GM12873 (cell line): ENCODE measurements at regions not wholly inside any gene's neighbourhood (a gene's known extent, or its start where the extent isn't known, plus 50 kb on each side); places are given as distances from the start of the nearest gene placed in this dataset.

Source experiments
- TF ChIP-seq, protein P1 (sequence below): IDR thresholded peaks from 2 replicates; pipeline ENCODE4 v1.5.1; 2012; ENCODE audit warnings: low read depth, mild to moderate bottlenecking, moderate library complexity, low read length, control low read depth; ENCODE audit not compliant: insufficient read depth; ENCODE audit errors: missing control alignments

DNA sequence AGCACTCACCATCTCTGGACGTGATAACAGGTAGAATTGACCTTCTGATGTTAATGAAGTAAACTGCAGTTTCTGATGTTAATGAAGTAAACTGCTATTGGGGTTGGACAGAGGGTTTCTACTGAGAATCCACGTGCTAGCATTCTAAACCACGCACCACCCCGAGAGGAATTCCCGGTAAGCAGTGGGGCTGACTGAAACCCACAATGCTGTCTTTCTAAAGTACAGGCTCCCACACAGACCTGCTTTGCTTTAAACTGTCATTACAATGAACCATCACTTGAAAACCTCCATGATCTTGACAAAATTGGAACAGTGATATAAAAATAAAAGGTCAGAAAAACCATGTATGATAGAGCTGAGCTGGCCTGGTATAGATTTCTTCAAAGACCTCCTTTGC lies 559.0 kb downstream of the FGF9 start:
- TF ChIP-seq, protein P1, sequence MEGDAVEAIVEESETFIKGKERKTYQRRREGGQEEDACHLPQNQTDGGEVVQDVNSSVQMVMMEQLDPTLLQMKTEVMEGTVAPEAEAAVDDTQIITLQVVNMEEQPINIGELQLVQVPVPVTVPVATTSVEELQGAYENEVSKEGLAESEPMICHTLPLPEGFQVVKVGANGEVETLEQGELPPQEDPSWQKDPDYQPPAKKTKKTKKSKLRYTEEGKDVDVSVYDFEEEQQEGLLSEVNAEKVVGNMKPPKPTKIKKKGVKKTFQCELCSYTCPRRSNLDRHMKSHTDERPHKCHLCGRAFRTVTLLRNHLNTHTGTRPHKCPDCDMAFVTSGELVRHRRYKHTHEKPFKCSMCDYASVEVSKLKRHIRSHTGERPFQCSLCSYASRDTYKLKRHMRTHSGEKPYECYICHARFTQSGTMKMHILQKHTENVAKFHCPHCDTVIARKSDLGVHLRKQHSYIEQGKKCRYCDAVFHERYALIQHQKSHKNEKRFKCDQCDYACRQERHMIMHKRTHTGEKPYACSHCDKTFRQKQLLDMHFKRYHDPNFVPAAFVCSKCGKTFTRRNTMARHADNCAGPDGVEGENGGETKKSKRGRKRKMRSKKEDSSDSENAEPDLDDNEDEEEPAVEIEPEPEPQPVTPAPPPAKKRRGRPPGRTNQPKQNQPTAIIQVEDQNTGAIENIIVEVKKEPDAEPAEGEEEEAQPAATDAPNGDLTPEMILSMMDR, result no peak

GRCh38 chr13:22232186-22232585 lies 561.3 kb downstream of the FGF9 start:
- TF ChIP-seq, protein P1, result no peak

DNA sequence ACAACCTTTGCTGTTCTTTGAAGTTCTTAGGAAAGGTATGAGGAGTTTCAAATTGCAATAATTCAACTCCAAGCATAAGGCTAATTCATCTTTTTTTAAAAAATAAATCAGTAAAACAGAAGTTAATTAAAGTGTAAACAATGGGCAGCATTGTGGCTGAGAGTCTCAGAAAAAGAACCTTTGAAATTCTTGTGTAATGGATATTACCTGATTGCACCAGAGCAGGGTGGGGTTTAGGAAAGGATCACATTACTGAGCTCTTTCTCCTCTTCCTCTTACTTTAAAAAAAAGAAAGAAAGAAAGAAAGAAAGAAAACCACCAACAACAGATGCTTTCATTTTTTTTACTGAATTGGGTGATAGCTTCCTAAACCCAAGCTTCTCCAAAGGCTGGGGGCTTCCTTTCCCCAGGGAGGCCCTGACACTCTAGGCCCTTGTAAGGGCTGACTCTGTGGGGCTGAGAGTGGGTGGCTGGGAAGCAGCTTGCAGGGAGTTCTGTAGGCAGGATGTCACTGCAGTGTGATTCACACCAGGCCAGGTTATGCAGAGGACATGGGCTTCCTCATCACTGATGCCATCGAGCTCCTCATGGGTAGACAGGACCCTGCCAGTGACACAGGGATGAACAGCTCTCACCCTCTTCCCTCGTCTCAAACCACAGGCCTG lies 564.5 kb downstream of the FGF9 start:
- TF ChIP-seq, protein P1, result no peak

DNA sequence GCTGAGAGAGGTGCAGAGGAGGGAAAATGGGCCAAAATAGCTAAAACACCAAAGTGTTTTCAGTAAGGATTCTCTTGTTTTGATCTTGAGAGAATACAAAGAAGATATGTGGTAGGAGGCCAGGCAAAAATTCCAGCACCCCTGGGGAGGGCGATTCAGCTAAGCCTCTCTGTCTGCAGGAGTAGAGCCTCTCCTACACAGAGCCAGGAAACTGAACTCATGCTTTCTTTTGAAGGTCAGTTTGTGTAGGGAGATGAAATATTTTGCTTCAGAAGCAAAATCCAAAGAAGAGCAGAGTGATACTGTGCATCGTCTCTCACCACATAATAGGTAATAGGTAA lies 565.0 kb downstream of the FGF9 start:
- TF ChIP-seq, protein P1, result no peak

GRCh38 chr13:22238269-22238668 lies 567.4 kb downstream of the FGF9 start:
- TF ChIP-seq, protein P1, result no peak

- TF ChIP-seq, protein P1, result no peak
Measured at GRCh38 chr13:22240716-22241115, 569.8 kb downstream of the FGF9 start.

- TF ChIP-seq, protein P1, result no peak
Measured at GRCh38 chr13:22243469-22244163, 572.7 kb downstream of the FGF9 start.
